Effector CD8-positive, alpha-beta T cell (primary cell): ENCODE measurements at regions not wholly inside any gene's neighbourhood (a gene's known extent, or its start where the extent isn't known, plus 50 kb on each side); places are given as distances from the start of the nearest gene placed in this dataset.

ENCODE experiments used
- DNase-seq: peaks from one replicate; lab custom pipeline; 2025; lab: John Stamatoyannopoulos, UW

DNA sequence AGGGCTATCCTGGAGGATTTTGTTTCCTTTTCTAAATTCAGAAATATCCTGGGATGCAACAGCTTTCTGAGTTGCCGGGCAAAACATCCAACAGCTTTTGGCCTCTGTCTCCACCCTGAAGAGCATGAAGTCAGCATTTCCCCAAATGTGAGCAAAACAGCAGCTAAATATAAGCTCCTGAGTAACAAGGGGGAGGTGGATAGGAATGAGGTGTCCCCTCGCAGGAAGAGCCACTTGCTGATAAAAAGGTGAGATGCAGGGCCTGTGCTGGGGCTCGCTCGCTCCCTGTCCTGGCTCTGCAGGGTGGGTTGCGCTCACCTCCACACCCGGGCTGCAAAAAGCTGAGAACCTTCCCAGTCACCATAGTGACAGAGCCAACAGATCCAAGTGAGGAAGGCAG is 264.3 kb downstream of the ZEB1 start:
- DNase-seq, result no peak

DNA sequence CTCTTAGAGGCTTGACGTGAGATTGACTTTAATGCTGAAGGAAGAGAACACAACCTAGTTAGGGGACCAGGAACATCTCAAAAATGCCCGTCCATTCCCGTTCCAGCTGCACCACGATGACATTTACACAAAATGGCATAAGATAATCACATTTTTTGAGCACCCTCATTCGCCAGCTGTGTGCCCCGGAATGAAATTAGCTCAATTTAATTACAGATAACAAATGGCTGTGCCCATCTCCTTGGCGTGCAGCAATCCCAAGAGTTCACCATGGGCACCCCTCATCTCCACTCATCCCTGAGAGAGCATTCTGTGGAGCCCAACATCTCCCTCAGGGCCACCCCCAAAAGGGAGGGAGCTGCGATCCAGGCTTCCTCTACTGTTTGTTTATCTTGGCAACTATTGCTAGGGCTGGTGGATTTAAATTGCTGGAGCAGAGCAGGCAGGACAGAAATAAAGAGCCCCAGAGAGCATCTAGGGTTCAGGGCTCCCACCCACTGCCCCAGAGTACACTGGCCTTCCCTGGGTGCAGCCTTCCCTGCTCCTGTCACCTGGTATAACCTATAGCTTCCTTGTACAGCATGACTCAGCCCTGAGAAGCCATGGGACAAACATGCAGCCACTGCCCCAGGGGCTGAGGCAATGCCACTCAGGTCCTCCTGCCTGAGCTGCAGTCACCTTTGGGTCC is 263.5 kb downstream of the ZEB1 start:
- DNase-seq, result no peak

DNA sequence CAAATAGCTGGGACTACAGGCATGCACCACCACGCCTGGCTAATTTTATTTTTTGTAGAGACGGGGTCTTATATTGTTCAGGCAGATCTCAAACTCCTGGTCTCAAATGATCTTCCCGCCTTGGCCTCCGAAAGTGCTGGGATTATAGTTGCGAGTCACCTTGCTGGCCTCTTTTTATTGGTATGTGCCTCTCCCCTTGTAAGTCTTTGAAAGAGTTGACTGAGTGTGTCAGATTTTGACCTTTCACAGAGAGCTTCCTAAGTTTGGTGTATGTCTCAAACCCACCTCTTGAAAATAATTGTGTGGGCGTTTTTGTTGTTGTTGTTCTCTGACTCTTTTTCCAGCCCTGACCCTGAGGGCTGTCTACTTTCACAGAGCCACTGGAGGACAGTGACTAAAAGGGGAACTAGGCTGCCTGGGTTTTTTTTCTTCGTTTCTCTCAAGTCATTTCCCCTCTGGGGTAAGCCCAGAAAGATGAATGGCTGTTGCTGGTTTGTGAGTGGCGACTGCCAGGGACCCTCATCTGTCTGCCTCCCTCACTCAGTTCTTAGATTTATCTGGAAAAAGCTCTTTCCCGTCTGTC is 262.8 kb downstream of the ZEB1 start:
- DNase-seq, result no peak

DNA sequence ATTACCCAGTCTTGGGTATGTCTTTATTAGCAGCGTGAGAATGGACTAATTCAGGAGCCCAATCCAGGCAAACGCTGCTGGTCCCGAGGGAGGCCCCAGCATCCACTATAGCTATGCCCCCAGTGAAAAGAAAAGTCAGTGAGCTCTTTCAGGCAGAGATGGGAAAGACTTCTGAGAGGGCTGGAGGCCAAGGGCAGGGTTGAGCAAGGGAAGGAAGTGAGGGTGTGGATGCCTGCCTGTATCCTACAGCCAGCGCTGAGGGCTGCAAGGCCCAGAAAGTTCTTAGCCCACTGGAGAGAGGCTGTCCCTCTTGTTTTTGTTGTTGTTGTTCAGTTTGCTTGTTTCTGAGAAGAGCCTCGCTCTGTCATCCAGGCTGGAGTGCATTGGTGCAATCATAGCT is 261.6 kb downstream of the ZEB1 start:
- DNase-seq, result no peak
